Osteoblast (primary cell): ENCODE measurements at regions not wholly inside any gene's neighbourhood (a gene's known extent, or its start where the extent isn't known, plus 50 kb on each side); places are given as distances from the start of the nearest gene placed in this dataset.

ENCODE experiments used
- DNase-seq: peaks from one replicate; pipeline ENCODE4 v3.0.0; 2011; ENCODE audit warnings: low spot score, mixed read lengths; ENCODE audit not compliant: insufficient read length; ENCODE audit errors: missing footprints
- H2AFZ ChIP-seq: 2 replicates; pipeline ENCODE4 v1.6.0; 2011; ENCODE audit warnings: mild to moderate bottlenecking, low read length
- H3K27ac ChIP-seq: 2 replicates; pipeline ENCODE4 v1.5.1; 2011; ENCODE audit warnings: mild to moderate bottlenecking, low read depth, low read length, moderate library complexity
- H3K27me3 ChIP-seq: 2 replicates; pipeline ENCODE4 v1.6.0; 2012; ENCODE audit warnings: mild to moderate bottlenecking, control low read depth, inconsistent platforms, low read length, moderate library complexity; ENCODE audit not compliant: insufficient read depth
- H3K36me3 ChIP-seq: 2 replicates; pipeline ENCODE4 v1.5.1; 2011; ENCODE audit warnings: mild to moderate bottlenecking, low read length, control low read depth, moderate library complexity; ENCODE audit not compliant: insufficient read depth
- H3K4me1 ChIP-seq: 2 replicates; pipeline ENCODE4 v1.5.1; 2011; ENCODE audit warnings: mild to moderate bottlenecking, low read length, control low read depth, moderate library complexity; ENCODE audit not compliant: insufficient read depth
- H3K4me2 ChIP-seq: 2 replicates; pipeline ENCODE4 v1.6.0; 2011; ENCODE audit warnings: mild to moderate bottlenecking, low read length; ENCODE audit not compliant: insufficient read depth
- H3K4me3 ChIP-seq: fragments of 200-600 bp; sonication (generic); 3 replicates; pipeline ENCODE4 v1.5.1; 2012; ENCODE audit warnings: mild to moderate bottlenecking, low read length, inconsistent platforms; ENCODE audit not compliant: insufficient read depth
- H3K79me2 ChIP-seq: 2 replicates; pipeline ENCODE4 v1.6.0; 2012; ENCODE audit warnings: mild to moderate bottlenecking, low read length, control low read depth, inconsistent platforms; ENCODE audit not compliant: insufficient read depth
- H3K9me3 ChIP-seq: 2 replicates; pipeline ENCODE4 v1.5.1; 2011; ENCODE audit warnings: low read depth, low read length, control low read depth
- H4K20me1 ChIP-seq: 2 replicates; pipeline ENCODE4 v1.6.0; 2012; ENCODE audit warnings: mild to moderate bottlenecking, low read length, control low read depth; ENCODE audit not compliant: insufficient read depth
- CTCF ChIP-seq: IDR thresholded peaks from 2 replicates; pipeline ENCODE4 v1.5.1; 2011; ENCODE audit warnings: mild to moderate bottlenecking, low read depth, low read length, moderate library complexity; ENCODE audit errors: extremely low read depth

- Histone ChIP-seq H3K27ac (peak overlapping the region; percentile 7), H3K4me3 (no peak overlapping the region), H3K9me3 (no peaks in the 10 kb centered on the region), H2AFZ (peak overlapping the region; percentile 8), H3K27me3 (no peaks in the 10 kb centered on the region), H3K4me1 (peaks cover 5% of the 10 kb centered on the region), H3K79me2 (no peaks in the 10 kb centered on the region), H3K36me3 (no peaks in the 10 kb centered on the region), H4K20me1 (no peaks in the 10 kb centered on the region), H3K4me2 (peak overlapping the region; percentile 54)
- DNase-seq: no peak
- TF ChIP-seq CTCF: no peak
These were observed 564.7 kb downstream of the KCNA4 start for GRCh38 chr11:29452146-29452545.

DNA sequence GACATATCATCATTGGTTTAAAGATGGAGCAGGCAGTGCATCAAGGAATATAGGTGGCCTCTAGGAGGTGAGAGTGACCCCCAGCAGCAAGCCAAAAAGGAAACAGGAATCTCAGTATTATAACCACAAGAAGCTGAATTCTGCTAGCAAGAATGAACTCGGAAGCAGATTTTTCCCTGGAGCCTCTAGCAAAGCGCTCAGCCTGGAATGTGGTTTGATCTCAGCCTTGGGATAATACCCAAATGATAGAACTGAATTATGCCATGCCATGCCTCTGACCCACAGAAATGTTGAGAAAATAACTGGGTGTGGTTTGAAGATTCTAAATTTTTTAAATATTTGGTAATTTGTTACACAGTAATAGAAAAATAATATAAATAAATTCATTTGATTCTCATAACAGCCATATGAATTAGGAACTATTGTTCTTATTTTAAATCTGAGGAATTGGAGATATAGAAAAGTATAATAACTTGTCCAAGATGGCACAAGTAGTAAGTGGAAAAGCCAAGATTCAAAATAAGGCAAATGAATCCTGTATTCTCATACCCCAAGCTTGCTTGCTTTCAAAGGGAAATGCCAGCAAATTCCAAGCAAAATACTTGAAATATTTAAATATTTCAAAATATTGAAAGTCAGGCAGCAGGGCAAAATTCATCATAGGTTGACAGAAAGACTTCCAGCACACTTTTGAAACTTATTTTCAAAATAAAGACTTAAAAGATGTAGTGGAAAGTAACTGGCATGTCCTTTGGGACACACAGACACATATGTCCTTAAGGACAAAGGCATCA, 567.4 kb downstream of the KCNA4 start:
- H3K27ac ChIP-seq: no peak overlapping the region
- no peak overlapping the region for H2AFZ ChIP-seq
- H4K20me1 ChIP-seq: no peaks in the 10 kb centered on the region
- no peak overlapping the region for H3K4me3 ChIP-seq
- H3K27me3 ChIP-seq: no peaks in the 10 kb centered on the region
- H3K9me3 ChIP-seq: no peaks in the 10 kb centered on the region
- H3K36me3 ChIP-seq: no peaks in the 10 kb centered on the region
- peak; percentile 69 for DNase-seq
- TF ChIP-seq CTCF: no peak
- peaks cover 5% of the 10 kb centered on the region for H3K4me1 ChIP-seq
- no peak overlapping the region for H3K4me2 ChIP-seq
- H3K79me2 ChIP-seq: no peaks in the 10 kb centered on the region

DNA sequence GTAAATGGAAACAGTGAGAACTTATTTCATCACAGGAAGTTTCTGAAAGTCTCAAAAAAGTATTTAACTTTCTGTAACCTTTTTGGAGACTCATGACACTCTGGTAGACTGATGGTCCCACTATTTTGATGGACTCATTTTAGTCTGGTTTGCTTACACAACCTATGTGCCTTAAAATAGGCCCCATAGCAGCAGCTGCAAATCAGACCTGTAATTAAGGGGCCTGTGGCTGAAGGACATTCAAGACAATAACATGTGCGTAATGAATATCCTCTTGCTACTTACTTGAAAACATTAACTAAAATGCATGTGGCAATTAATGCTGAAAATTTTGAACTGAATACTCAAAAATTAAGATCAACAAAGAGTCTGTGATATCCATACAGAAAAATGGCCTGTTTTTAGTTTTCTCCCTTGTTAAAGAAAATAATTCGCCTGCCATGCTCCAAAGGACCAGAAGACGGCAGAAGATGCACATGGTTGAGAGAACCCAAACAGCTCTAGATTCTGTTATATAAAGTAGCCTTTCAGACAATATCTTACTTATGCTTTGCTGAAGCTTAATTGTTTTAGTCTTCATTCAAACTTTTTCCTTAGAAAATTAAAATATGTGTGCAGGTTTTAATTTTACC, 568.5 kb downstream of the KCNA4 start:
- H3K9me3 ChIP-seq: no peaks in the 10 kb centered on the region
- peaks cover 5% of the 10 kb centered on the region for H3K4me1 ChIP-seq
- H4K20me1 ChIP-seq: no peaks in the 10 kb centered on the region
- H3K27ac ChIP-seq: no peak overlapping the region
- H3K27me3 ChIP-seq: no peaks in the 10 kb centered on the region
- no peaks in the 10 kb centered on the region for H3K36me3 ChIP-seq
- no peak overlapping the region for H2AFZ ChIP-seq
- TF ChIP-seq CTCF: peak; percentile 56
- DNase-seq: no peak
- no peaks in the 10 kb centered on the region for H3K79me2 ChIP-seq
- no peak overlapping the region for H3K4me2 ChIP-seq
- H3K4me3 ChIP-seq: no peak overlapping the region

GRCh38 chr11:29447821-29448220, 569.0 kb downstream of the KCNA4 start:
- H3K36me3 ChIP-seq: no peaks in the 10 kb centered on the region
- no peaks in the 10 kb centered on the region for H3K27me3 ChIP-seq
- no peak for DNase-seq
- no peaks in the 10 kb centered on the region for H3K9me3 ChIP-seq
- H2AFZ ChIP-seq: no peak overlapping the region
- TF ChIP-seq CTCF: no peak
- no peaks in the 10 kb centered on the region for H3K79me2 ChIP-seq
- no peak overlapping the region for H3K4me3 ChIP-seq
- H3K27ac ChIP-seq: no peak overlapping the region
- peaks cover 5% of the 10 kb centered on the region for H3K4me1 ChIP-seq
- H3K4me2 ChIP-seq: no peak overlapping the region
- H4K20me1 ChIP-seq: no peaks in the 10 kb centered on the region
